Stomach (tissue), 4 donors: ENCODE measurements at regions not wholly inside any gene's neighbourhood (a gene's known extent, or its start where the extent isn't known, plus 50 kb on each side); places are given as distances from the start of the nearest gene placed in this dataset.

Source experiments
- EP300 ChIP-seq: sonication (generic); formaldehyde crosslinking; IDR thresholded peaks from one replicate; pipeline ENCODE4 v1.6.1; 2017; ENCODE audit warnings: antibody characterized with exemption
- POLR2A ChIP-seq, 4 donors: fragments of 450-650 bp; IDR thresholded peaks; one replicate each; pipeline ENCODE4 v1.6.1; 2016; ENCODE audit warnings: antibody characterized with exemption in 4 of 4, control low read depth in 2 of 4, mild to moderate bottlenecking in 1 of 4, moderate library complexity in 1 of 4
- POLR2AphosphoS5 ChIP-seq, 3 donors: sonication (generic); formaldehyde crosslinking; IDR thresholded peaks; one replicate each; pipeline ENCODE4 v1.6.1; 2016; ENCODE audit warnings: antibody characterized with exemption in 3 of 3
- TF ChIP-seq, protein P1 (sequence below), 7 experiments: fragments of 450-650 bp in 4 of 7; fragments of 200-600 bp in 3 of 7; sonication (generic) in 3 of 7; IDR thresholded peaks; one replicate each; pipeline ENCODE4 v1.5.1; 2016 to 2019; ENCODE audit warnings: antibody characterized with exemption in 7 of 7, control low read depth in 2 of 7, mild to moderate bottlenecking in 1 of 7

DNA sequence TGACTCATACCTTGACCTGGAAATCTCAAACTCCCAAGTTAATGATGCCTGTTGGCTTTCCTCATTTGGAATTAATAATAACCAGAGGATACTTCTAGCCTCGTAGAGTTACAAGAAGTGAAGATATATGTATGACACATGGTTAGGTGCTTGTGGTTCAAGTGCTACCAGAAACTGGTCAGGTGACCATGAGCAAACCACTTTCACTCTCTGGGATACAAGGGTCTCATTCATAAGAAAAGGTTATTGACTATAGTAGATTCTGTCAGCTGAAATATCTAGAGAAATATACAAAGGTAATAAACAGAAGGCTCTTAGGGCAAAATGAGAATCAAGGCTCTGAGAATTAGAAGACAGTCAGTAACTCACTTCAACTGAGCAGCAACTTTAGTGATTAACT lies 233.3 kb downstream of the KCNA4 start:
- TF ChIP-seq, protein P1, sequence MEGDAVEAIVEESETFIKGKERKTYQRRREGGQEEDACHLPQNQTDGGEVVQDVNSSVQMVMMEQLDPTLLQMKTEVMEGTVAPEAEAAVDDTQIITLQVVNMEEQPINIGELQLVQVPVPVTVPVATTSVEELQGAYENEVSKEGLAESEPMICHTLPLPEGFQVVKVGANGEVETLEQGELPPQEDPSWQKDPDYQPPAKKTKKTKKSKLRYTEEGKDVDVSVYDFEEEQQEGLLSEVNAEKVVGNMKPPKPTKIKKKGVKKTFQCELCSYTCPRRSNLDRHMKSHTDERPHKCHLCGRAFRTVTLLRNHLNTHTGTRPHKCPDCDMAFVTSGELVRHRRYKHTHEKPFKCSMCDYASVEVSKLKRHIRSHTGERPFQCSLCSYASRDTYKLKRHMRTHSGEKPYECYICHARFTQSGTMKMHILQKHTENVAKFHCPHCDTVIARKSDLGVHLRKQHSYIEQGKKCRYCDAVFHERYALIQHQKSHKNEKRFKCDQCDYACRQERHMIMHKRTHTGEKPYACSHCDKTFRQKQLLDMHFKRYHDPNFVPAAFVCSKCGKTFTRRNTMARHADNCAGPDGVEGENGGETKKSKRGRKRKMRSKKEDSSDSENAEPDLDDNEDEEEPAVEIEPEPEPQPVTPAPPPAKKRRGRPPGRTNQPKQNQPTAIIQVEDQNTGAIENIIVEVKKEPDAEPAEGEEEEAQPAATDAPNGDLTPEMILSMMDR (IDR thresholded peaks at IDR 0.05) = no peak
- TF ChIP-seq POLR2A (IDR thresholded peaks at IDR 0.05) (no peak), POLR2AphosphoS5 (IDR thresholded peaks at IDR 0.05) (no peak), EP300 (no peak)
